ENCODE measurements at regions not wholly inside any gene's neighbourhood (a gene's known extent, or its start where the extent isn't known, plus 50 kb on each side); places are given as distances from the start of the nearest gene placed in this dataset.

GRCh38 chr1:214154596-214155292, 126.2 kb upstream of the SMYD2 start:
- TF ChIP-seq, protein P1, sequence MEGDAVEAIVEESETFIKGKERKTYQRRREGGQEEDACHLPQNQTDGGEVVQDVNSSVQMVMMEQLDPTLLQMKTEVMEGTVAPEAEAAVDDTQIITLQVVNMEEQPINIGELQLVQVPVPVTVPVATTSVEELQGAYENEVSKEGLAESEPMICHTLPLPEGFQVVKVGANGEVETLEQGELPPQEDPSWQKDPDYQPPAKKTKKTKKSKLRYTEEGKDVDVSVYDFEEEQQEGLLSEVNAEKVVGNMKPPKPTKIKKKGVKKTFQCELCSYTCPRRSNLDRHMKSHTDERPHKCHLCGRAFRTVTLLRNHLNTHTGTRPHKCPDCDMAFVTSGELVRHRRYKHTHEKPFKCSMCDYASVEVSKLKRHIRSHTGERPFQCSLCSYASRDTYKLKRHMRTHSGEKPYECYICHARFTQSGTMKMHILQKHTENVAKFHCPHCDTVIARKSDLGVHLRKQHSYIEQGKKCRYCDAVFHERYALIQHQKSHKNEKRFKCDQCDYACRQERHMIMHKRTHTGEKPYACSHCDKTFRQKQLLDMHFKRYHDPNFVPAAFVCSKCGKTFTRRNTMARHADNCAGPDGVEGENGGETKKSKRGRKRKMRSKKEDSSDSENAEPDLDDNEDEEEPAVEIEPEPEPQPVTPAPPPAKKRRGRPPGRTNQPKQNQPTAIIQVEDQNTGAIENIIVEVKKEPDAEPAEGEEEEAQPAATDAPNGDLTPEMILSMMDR (IDR thresholded peaks at IDR 0.05; ENCODE audit: unreplicated experiment), result no peak
- DNase-seq (ENCODE audit: low spot score, unreplicated experiment), result no peak
- Mint-ChIP-seq H3K9me3 (ENCODE audit: low read depth) (peaks cover 5% of the 10 kb centered on the region), H3K4me3 (ENCODE audit: low read depth) (no peak overlapping the region), H3K4me1 (ENCODE audit: low read depth) (peaks cover 11% of the 10 kb centered on the region), H3K36me3 (ENCODE audit: insufficient read depth) (no peaks in the 10 kb centered on the region), H3K27me3 (peaks cover 23% of the 10 kb centered on the region), H3K27ac (no peak overlapping the region)

DNA sequence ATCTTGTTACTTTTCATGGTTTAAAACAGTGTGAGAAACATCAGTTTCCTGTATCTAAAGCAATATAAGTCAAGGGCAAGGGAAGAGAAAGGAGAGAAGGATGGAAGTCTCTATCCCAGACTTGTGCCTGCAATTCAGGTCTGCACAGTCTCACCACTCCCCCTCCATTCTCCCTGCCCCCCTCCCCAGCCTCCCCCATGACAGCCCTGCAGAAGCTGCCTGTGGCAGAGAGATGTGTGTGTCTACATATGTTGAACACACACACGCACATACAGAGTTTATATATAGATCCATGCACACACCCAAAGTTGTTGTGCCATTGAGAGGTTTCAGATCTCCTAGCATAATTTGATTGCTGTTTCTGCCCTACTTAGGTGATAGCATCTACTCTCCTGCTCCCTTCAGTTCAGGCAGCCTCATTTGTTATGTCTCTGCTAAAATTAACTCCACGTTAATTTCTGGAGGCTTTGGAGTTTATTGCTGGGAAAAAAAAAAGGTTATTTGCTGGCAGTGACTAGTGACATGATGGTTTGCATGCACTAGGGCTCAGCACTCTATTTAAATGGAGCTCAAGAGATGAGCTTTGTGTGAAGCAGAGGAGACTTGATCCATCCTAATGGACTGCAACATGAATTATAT, 124.9 kb upstream of the SMYD2 start:
- Mint-ChIP-seq H3K4me3 (ENCODE audit: low read depth) (no peak overlapping the region), H3K27me3 (peaks cover 23% of the 10 kb centered on the region), H3K27ac (no peak overlapping the region)

GRCh38 chr1:214164173-214164572, 116.8 kb upstream of the SMYD2 start:
- H3K9me3 Mint-ChIP-seq (ENCODE audit: low read depth), result peaks cover 9% of the 10 kb centered on the region
- TF ChIP-seq, protein P1 (IDR thresholded peaks at IDR 0.05; ENCODE audit: unreplicated experiment), result no peak
- H3K36me3 Mint-ChIP-seq (ENCODE audit: insufficient read depth), result no peaks in the 10 kb centered on the region
- H3K27ac Mint-ChIP-seq, result no peak overlapping the region
- H3K27me3 Mint-ChIP-seq, result peaks cover 15% of the 10 kb centered on the region
- no peak overlapping the region for H3K4me3 Mint-ChIP-seq (ENCODE audit: low read depth)
- no peak for DNase-seq (ENCODE audit: low spot score, unreplicated experiment)
- H3K4me1 Mint-ChIP-seq (ENCODE audit: low read depth), result peaks cover 5% of the 10 kb centered on the region

More for the DNA sequence above, 124.9 kb upstream of the SMYD2 start:
- TF ChIP-seq, protein P1 (IDR thresholded peaks at IDR 0.05; ENCODE audit: unreplicated experiment), result no peak
- Mint-ChIP-seq H3K4me1 (ENCODE audit: low read depth) (peaks cover 11% of the 10 kb centered on the region), H3K36me3 (ENCODE audit: insufficient read depth) (no peaks in the 10 kb centered on the region), H3K9me3 (ENCODE audit: low read depth) (peaks cover 9% of the 10 kb centered on the region)
- DNase-seq (ENCODE audit: low spot score, unreplicated experiment), result no peak

- H3K36me3 Mint-ChIP-seq (ENCODE audit: insufficient read depth), result no peaks in the 10 kb centered on the region
- TF ChIP-seq, protein P1 (IDR thresholded peaks at IDR 0.05; ENCODE audit: unreplicated experiment), result no peak
- H3K4me1 Mint-ChIP-seq (ENCODE audit: low read depth), result peaks cover 5% of the 10 kb centered on the region
- DNase-seq (ENCODE audit: low spot score, unreplicated experiment), result no peak
- H3K27me3 Mint-ChIP-seq, result peaks cover 15% of the 10 kb centered on the region
- no peak overlapping the region for H3K4me3 Mint-ChIP-seq (ENCODE audit: low read depth)
- no peaks in the 10 kb centered on the region for H3K9me3 Mint-ChIP-seq (ENCODE audit: low read depth)
- no peak overlapping the region for H3K27ac Mint-ChIP-seq
Observed at GRCh38 chr1:214165850-214166374, 115.0 kb upstream of the SMYD2 start.

GRCh38 chr1:214174508-214175199, 106.3 kb upstream of the SMYD2 start:
- TF ChIP-seq, protein P1 (IDR thresholded peaks at IDR 0.05; ENCODE audit: unreplicated experiment), result no peak
- Mint-ChIP-seq H3K9me3 (ENCODE audit: low read depth) (no peaks in the 10 kb centered on the region), H3K27ac (no peak overlapping the region), H3K36me3 (ENCODE audit: insufficient read depth) (no peaks in the 10 kb centered on the region), H3K27me3 (peaks cover 12% of the 10 kb centered on the region), H3K4me3 (ENCODE audit: low read depth) (no peak overlapping the region), H3K4me1 (ENCODE audit: low read depth) (peaks cover 3% of the 10 kb centered on the region)
- no peak for DNase-seq (ENCODE audit: low spot score, unreplicated experiment)

Data from progenitor cell of endocrine pancreas (in vitro differentiated cells).